Suprapubic skin (tissue), 4 donors: ENCODE measurements at regions not wholly inside any gene's neighbourhood (a gene's known extent, or its start where the extent isn't known, plus 50 kb on each side); places are given as distances from the start of the nearest gene placed in this dataset.

Source experiments
- EP300 ChIP-seq: sonication (generic); formaldehyde crosslinking; IDR thresholded peaks from one replicate; pipeline ENCODE4 v1.6.1; 2017; ENCODE audit warnings: antibody characterized with exemption
- POLR2A ChIP-seq, 2 donors: fragments of 450-650 bp; IDR thresholded peaks; one replicate each; pipeline ENCODE4 v1.6.1; 2017; ENCODE audit warnings: antibody characterized with exemption in 2 of 2, mild to moderate bottlenecking in 2 of 2, moderate library complexity in 2 of 2
- POLR2AphosphoS5 ChIP-seq, 3 donors: sonication (generic); formaldehyde crosslinking; IDR thresholded peaks; one replicate each; pipeline ENCODE4 v1.6.1; 2017; ENCODE audit warnings: antibody characterized with exemption in 3 of 3
- TF ChIP-seq, protein P1 (sequence below), 2 donors: fragments of 200-600 bp in 1 of 2; fragments of 450-650 bp in 1 of 2; sonication (generic) in 1 of 2; IDR thresholded peaks; one replicate each; pipeline ENCODE4 v1.5.1; 2016 to 2019; ENCODE audit warnings: antibody characterized with exemption in 2 of 2, mild to moderate bottlenecking in 1 of 2, moderate library complexity in 1 of 2

DNA sequence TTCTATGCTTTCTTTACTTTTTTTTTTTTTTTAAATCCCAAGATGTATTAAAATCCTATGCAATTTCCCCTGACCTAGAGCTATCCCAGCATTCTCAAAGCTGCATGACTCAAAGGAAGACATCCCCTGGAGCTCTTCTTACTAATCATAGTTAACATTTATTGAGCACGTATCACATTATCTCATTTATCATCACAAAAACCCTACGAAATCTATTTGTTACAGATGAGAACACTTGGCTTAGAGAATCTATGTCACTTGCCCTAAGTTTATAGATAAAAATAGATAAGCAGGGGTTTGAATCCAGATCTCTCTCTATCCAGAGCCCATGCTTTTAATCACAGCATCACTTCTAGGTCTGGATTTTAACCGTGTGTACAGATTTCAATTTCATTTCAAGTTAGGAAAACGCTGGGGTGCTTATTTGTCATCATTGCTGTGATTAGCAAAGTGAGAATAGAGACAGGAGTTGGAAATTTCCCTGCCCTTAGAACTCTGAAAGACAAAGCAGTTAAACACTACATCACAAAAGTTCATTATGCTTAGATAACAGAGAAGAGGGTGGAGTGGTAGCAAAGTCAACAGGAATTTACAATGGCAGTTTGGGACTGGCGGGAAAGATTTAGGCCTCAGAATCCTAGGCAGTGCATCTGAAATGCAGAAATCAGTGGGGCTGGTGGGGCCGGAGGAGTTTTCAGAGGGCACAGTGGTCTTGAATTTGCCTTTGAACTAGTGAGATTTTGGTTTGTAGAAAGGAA is 177.7 kb upstream of the FRMD6 start:
- TF ChIP-seq, protein P1, sequence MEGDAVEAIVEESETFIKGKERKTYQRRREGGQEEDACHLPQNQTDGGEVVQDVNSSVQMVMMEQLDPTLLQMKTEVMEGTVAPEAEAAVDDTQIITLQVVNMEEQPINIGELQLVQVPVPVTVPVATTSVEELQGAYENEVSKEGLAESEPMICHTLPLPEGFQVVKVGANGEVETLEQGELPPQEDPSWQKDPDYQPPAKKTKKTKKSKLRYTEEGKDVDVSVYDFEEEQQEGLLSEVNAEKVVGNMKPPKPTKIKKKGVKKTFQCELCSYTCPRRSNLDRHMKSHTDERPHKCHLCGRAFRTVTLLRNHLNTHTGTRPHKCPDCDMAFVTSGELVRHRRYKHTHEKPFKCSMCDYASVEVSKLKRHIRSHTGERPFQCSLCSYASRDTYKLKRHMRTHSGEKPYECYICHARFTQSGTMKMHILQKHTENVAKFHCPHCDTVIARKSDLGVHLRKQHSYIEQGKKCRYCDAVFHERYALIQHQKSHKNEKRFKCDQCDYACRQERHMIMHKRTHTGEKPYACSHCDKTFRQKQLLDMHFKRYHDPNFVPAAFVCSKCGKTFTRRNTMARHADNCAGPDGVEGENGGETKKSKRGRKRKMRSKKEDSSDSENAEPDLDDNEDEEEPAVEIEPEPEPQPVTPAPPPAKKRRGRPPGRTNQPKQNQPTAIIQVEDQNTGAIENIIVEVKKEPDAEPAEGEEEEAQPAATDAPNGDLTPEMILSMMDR (IDR thresholded peaks at IDR 0.05), result no peak
- TF ChIP-seq POLR2A (IDR thresholded peaks at IDR 0.05) (no peak), POLR2AphosphoS5 (IDR thresholded peaks at IDR 0.05) (no peak), EP300 (no peak)
